HUDEP-2 (cell line): ENCODE measurements at regions not wholly inside any gene's neighbourhood (a gene's known extent, or its start where the extent isn't known, plus 50 kb on each side); places are given as distances from the start of the nearest gene placed in this dataset.
"Not testable (repeated sequence)": the region's sequence is repeated elsewhere in the genome, so short reads cannot be mapped to it uniquely, and the experiment has no call there.

Experiments used
- DNase-seq, 76 experiments: peaks; one replicate each; lab custom pipeline; 2025; ENCODE audit not compliant: unreplicated experiment in 76 of 76; lab: John Stamatoyannopoulos, UW

GRCh38 chr7:93048136-93048930 is 69.4 kb downstream of the SAMD9 start:
- no peak for DNase-seq

GRCh38 chr7:93047514-93048099 is 70.2 kb downstream of the SAMD9 start:
- no peak for DNase-seq

- peak in 2 of 76 experiments; percentile 12 to 31 for DNase-seq
Observed at GRCh38 chr7:93046641-93047040, 71.1 kb downstream of the SAMD9 start.

GRCh38 chr7:93044147-93044810 is 73.5 kb downstream of the SAMD9 start:
- DNase-seq, result no peak

GRCh38 chr7:93043385-93043985 is 74.3 kb downstream of the SAMD9 start:
- no peak for DNase-seq

- no peak for DNase-seq
Observed at GRCh38 chr7:93040355-93040754, 77.4 kb downstream of the SAMD9 start.

- no peak for DNase-seq
Observed at GRCh38 chr7:93039786-93040185, 78.0 kb downstream of the SAMD9 start.

GRCh38 chr7:93039282-93039681 is 78.5 kb downstream of the SAMD9 start:
- DNase-seq, result no peak

- no peak for DNase-seq
Observed at GRCh38 chr7:93036807-93037206, 81.0 kb downstream of the SAMD9 start.

- no peak for DNase-seq
Observed at GRCh38 chr7:93036149-93036640, 81.6 kb downstream of the SAMD9 start.

GRCh38 chr7:93031795-93032194 is 86.0 kb downstream of the SAMD9 start:
- no peak for DNase-seq

GRCh38 chr7:93030605-93031225 is 87.1 kb downstream of the SAMD9 start:
- no peak for DNase-seq

GRCh38 chr7:93029056-93029455 is 88.7 kb downstream of the SAMD9 start:
- DNase-seq, result no peak

- DNase-seq, result no peak
Observed at GRCh38 chr7:93028610-93029009, 89.2 kb downstream of the SAMD9 start.

GRCh38 chr7:93027044-93027443 is 90.7 kb downstream of the SAMD9 start:
- DNase-seq, result no peak

GRCh38 chr7:93026425-93026824 is 91.4 kb downstream of the SAMD9 start:
- no peak for DNase-seq

- DNase-seq, result no peak
Observed at GRCh38 chr7:93025389-93025788, 92.4 kb downstream of the SAMD9 start.

GRCh38 chr7:93022931-93023478 is 94.8 kb downstream of the SAMD9 start:
- DNase-seq, result not testable (repeated sequence)

- DNase-seq, result no peak
Observed at GRCh38 chr7:93021748-93022147, 96.0 kb downstream of the SAMD9 start.

- no peak for DNase-seq
Observed at GRCh38 chr7:93018716-93019115, 99.1 kb downstream of the SAMD9 start.
